Fibroblast of skin of left quadriceps (primary cell): ENCODE measurements at regions not wholly inside any gene's neighbourhood (a gene's known extent, or its start where the extent isn't known, plus 50 kb on each side); places are given as distances from the start of the nearest gene placed in this dataset.
"Not testable (repeated sequence)": the region's sequence is repeated elsewhere in the genome, so short reads cannot be mapped to it uniquely, and the experiment has no call there.

Experiments used
- DNase-seq, 2 experiments: peaks; one replicate each; pipeline ENCODE4 v3.0.0-alpha.2; 2013; ENCODE audit warnings: low read depth in 2 of 2

- DNase-seq = no peak
Measured at GRCh38 chr6:115811541-115811940, 249.2 kb downstream of the FRK start.

- DNase-seq = no peak
Measured at GRCh38 chr6:115798229-115798628, 262.5 kb downstream of the FRK start.

DNA sequence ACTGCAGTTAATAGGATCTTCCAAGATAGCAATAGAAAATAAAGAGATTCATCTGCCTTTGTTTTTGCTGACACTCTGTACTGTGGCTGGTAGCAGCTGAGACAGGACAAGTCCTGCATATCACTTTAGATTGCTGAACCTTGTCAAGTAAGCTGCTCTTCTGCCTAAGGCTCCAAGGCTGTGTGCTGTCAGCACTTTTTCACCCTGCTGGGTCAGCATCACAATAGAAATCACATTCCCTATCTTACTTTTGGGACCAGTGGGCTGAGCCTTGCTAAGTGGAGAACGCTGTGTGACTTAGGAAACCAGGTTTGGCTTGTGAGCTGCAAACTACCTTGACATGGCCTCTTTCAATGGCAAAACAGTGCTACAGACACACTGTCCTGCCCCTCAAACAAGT is 263.9 kb downstream of the FRK start:
- DNase-seq = no peak

DNA sequence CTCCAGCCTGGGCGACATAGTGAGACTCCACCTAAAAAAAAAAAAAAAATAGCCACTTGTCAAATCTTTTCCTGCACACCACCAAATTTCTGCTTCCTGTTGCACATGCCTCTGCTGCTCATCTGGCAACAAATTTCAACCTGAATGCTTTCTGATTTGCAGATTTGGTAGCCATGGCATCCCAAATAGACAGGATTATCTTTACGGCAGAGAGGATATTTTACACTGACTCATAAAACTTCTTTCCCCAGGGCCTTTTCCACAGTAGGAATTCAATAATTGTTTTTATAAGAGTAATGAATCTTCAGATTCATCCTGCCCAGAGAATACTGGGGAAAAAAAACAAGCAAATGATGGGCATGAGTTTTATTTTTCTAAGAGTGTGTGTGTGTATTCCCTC is 264.6 kb downstream of the FRK start:
- DNase-seq = no peak

DNA sequence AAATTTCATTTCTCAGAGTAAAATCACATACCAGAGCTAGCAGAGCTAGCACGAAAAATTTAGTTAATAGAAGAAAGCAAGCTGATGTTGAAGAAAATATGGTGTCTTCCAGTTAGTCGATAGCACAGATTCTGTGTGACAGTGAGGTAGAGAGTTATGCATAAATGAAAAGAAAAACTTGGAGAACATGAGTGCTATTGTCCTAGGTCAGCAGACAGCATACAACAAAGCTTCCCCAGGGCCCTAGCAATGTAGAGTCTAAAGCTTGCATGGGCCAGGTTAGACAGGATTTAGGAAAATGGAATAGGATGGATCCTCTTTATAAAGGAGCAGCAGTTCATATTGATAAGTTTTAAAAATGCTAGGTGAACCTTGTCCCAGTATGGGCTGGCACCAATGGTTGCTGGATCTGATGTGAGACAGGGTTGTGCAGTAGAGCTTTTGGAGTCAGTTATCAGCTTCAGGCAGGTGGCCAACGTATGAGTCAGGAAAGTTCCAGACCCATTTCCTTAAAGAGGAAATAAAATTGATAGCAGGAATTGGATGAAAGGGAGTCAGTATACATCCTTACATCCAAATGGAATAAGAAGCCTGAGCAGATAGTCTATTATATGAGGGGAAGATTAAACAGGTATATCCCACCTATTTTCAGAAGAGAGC is 277.2 kb downstream of the FRK start:
- DNase-seq = no peak

DNA sequence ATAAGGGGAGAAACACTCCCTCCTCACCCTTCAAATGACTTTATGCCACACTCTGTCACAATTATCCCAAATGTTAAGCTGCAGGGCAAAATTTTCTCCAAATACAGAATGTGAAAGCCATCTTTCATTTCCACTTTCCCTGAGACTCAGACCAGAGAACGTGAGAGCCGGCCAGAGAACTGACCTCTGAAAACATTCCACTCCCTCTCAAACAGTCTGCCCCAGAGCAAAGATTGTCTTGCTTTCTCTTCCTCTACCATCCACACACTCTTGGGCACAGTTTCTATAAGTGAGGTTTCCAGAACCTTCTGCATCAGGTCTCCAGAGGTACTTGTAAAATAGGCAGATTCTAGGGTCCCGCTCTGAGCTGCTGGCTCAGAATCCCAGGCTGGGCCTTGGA is 278.1 kb downstream of the FRK start:
- no peak for DNase-seq

GRCh38 chr6:115773741-115774140 is 286.9 kb downstream of the FRK start:
- no peak for DNase-seq

DNA sequence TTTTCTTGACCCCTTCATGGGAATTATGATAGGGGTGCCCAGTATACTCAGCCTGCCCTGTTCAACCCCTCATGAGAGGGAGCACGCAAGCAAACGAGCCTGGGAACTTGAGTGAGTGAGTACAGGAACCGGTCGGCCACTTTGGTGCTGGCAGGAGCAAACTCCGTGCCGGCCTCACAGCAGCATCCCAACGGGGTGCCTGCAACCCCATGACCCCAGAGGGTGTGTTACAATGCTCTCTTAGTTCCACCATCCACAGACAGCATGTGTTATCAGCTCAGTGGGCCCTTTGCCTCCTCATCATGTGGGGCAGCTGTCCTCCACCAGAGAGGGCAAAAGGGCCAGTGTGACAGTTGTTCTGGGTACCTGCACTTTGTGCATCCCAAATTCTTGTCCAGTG is 289.8 kb downstream of the FRK start:
- no peak for DNase-seq

- DNase-seq = no peak
Measured at GRCh38 chr6:115768500-115768899, 292.2 kb downstream of the FRK start.

DNA sequence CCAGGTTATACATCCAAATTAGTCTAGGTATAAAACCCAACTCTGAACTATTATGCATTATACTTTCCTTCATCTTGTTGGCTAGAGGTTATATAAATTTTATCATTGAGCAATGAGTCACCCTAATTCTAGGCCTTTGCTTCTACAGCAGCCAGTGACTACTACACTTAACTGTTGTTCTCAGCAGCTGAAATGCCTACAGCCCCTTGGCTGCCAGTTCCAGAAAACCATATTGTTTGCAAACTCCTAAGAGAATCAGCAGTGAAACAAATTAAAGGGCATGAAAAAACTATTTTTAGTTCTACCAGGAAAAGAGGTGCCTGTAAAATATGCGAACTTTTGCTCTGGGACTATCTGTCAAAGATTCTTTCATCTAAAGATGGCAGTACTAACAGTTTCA is 292.8 kb downstream of the FRK start:
- DNase-seq = no peak

- no peak for DNase-seq
Measured at GRCh38 chr6:115766745-115767462, 293.8 kb downstream of the FRK start.

DNA sequence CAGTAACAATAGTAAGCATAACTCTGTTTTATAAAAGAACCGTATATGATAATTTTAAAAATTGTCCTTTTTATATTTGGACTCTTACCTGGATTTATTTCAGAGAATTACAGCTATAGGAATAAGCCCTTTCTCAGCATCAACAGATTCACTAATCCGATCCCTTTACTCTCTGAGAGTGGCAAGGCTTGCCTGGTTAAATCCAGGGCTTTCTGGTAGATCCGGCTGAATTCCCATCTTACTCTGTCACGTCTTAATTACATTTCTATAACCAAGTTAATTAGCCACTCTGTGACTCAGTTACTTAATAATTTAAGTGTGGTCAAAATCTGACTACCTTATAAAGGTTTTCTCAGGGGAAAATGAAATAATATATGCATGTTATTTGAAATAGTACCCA is 294.7 kb downstream of the FRK start:
- no peak for DNase-seq

DNA sequence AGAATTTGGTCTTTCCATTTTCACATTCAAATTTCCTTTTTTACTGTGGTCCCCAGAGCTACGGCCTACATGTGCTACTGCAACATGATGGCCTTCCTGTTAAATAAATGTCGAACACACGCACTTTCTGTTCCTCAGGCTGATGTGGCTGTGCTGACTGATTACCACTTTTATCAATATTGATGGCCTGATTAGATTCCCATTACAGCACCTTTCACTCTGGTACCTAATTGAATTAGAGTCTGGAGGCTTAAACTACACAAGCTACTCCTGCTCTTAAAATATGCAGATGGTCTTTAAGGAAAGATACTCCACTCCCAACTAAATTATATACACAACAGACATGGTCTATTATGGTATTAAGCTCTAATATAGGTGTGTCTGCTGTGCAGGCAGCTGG is 301.6 kb downstream of the FRK start:
- DNase-seq = no peak

- no peak for DNase-seq
Measured at GRCh38 chr6:115753446-115753845, 307.2 kb downstream of the FRK start.

GRCh38 chr6:115750946-115751345 is 309.7 kb downstream of the FRK start:
- DNase-seq = no peak

- no peak for DNase-seq
Measured at GRCh38 chr6:115750292-115750691, 310.4 kb downstream of the FRK start.

- no peak for DNase-seq
Measured at GRCh38 chr6:115747719-115748118, 313.0 kb downstream of the FRK start.

- DNase-seq = not testable (repeated sequence)
Measured at GRCh38 chr6:115746583-115746982, 314.1 kb downstream of the FRK start.

- DNase-seq = no peak
Measured at GRCh38 chr6:115740907-115741306, 319.8 kb downstream of the FRK start.

DNA sequence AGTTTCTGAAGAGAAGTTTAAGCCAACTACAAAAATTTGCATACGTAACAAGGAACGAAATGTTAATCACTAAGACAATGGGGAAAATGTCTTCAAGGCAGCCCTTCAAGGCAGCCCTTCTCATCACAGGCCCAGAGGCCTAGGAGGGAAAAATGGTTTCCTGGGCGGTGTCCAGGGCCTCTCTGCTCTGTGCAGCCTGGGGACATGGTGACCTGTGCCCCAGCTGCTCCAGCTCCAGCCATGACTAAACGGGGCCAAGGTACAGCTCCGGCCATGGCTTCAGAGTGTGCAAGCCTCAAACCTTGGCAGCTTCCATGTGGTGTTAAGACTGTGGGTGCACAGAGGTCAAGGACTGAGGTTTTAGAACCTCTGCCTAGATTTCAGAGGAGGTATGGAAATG is 325.1 kb downstream of the FRK start:
- DNase-seq = no peak

- no peak for DNase-seq
Measured at GRCh38 chr6:115733426-115733825, 327.3 kb downstream of the FRK start.

- no peak for DNase-seq
Measured at GRCh38 chr6:115729036-115729435, 331.7 kb downstream of the FRK start.

GRCh38 chr6:115728171-115728570 is 332.5 kb downstream of the FRK start:
- DNase-seq = no peak

DNA sequence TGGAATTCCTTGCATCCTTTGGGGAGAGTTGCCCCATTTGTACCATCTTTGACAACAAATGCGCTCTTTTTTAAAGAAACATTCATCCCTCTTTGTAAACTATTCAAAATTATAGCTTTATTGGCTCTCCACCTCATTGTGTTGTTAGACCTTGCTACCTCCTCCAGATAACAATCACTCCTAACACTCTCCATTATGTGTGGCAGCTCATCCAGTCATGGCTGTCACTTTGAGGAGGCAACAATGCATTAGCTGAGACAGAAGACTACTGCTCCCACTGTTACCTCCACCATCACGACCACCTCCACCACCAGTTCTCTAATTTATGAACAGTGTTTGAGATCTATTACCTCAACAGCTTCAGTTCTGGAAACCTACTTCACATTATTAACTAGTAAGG is 339.1 kb downstream of the FRK start:
- no peak for DNase-seq
